ENCODE measurements at regions not wholly inside any gene's neighbourhood (a gene's known extent, or its start where the extent isn't known, plus 50 kb on each side); places are given as distances from the start of the nearest gene placed in this dataset.
"Not testable (repeated sequence)": the region's sequence is repeated elsewhere in the genome, so short reads cannot be mapped to it uniquely, and the experiment has no call there.

DNA sequence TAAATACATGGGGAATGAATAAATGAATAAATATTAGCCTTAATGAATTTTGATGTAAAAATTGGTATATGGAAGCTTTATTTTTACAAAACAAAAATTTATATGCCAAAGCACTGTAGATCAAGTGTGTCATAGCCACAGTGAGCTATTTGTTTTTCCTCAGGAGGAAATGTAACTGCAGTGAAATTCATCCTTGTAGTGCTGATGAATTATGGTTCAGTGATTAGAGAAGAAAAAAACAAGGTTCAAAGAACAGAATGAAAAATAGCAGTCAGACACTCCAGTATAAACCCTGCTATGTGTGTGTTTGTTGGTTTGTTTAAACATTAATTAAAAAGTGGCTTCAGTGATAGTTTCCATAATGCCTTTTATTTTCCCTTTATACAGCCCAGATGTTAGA is 228.0 kb upstream of the GPR149 start:
- peak in 1 of 3 experiments; percentile 10 for DNase-seq

DNA sequence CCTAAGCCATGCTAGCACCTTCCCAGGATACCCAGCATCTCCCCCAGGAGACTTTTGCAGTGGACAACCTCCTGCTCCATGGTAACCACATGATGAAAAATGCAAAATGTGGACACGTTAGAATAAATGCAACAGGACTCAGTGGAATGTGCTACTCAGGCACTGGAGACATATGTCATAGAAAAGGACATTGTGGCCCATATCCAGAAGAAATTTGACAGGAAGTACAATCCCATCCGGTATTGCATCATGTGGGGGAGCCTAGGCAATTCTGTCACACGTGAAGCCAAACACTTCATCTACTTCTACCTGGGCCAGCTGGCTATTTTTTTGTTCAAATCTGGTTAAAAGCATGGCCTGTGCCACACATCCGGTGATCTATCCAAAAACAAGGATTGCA is 227.2 kb upstream of the GPR149 start:
- DNase-seq: no peak

- no peak for DNase-seq
Measured at GRCh38 chr3:154656486-154656885, 226.5 kb upstream of the GPR149 start.

GRCh38 chr3:154642145-154642544 is 212.2 kb upstream of the GPR149 start:
- DNase-seq: no peak

- no peak for DNase-seq
Measured at GRCh38 chr3:154625756-154626155, 195.8 kb upstream of the GPR149 start.

DNA sequence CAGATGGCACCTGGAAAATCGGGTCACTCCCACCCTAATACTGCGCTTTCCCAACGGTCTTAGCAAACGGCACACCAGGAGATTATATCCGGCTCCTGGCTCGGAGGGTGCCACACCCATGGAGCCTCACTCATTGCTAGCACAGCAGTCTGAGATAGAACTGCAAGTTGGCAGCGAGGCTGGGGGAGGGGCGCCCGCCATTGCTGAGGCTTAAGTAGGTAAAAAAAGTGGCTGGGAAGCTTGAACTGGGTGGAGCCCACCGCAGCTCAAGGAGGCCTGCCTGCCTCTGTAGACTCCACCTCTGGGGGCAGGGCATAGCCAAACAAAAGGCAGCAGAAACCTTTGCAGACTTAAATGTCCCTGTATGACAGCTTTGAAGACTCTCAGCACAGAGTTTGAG is 189.6 kb upstream of the GPR149 start:
- DNase-seq: not testable (repeated sequence)

GRCh38 chr3:154616298-154616697 is 186.3 kb upstream of the GPR149 start:
- no peak for DNase-seq

- peak; percentile 2 to 41 (median 4) for DNase-seq
Measured at GRCh38 chr3:154615471-154615870, 185.5 kb upstream of the GPR149 start.

GRCh38 chr3:154614601-154615000 is 184.6 kb upstream of the GPR149 start:
- no peak for DNase-seq

- DNase-seq: no peak
Measured at GRCh38 chr3:154614078-154614477, 184.1 kb upstream of the GPR149 start.

GRCh38 chr3:154602241-154602640 is 172.3 kb upstream of the GPR149 start:
- DNase-seq: no peak

GRCh38 chr3:154598166-154598565 is 168.2 kb upstream of the GPR149 start:
- DNase-seq: peak in 2 of 3 experiments; percentile 41 to 47

DNA sequence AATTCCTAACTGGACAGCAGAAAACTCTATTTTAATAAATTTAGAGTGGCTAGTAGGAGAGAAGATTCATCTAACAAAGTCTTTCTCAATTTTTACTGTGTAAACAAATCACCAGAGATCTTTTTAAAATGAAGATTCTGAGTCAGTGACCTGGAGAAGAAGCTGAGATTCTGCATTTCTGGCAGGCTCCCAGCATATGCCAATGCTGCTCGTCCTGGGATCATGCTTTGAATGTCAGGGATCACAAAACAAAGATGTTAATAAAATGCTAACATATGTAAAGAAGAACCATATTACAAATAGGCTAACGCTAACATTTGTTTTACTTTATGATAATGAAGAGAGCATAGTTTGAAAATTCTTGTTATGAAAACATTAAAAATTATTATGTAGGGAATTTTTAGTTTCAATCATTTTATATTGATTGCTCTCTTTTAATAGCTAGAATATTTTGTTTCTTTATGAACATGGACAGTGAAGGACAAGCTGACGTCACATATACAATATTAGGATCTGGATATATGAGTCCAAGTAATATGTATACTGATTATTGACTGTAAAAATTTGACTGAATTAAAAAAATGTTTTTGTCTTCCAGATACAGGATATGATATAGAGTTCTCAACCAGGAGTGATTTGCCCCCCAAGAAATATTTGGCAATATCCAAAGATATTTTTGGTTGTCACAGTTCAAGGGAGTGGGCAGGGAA is 160.8 kb upstream of the GPR149 start:
- no peak for DNase-seq

- no peak for DNase-seq
Measured at GRCh38 chr3:154588831-154589230, 158.8 kb upstream of the GPR149 start.

GRCh38 chr3:154584974-154585373 is 155.0 kb upstream of the GPR149 start:
- DNase-seq: no peak

DNA sequence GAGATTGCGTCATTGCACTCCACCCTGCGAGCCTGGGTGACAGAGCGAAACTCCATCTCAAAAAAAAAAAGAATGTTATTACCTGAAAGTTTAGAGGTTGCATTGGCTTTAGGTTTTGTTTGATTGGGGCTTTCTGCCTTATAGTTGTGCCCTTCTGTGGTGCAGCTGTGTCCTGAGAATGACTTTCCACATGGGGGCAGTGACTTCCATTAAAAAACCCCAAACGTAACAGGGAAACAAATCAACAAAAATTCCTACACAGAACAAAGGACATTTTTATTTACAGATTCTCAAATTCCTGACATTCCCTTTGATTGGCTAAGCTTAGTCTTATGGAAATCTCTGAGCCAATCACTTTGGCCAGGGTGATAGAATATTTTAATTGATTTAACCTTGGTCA is 154.1 kb upstream of the GPR149 start:
- DNase-seq: no peak

DNA sequence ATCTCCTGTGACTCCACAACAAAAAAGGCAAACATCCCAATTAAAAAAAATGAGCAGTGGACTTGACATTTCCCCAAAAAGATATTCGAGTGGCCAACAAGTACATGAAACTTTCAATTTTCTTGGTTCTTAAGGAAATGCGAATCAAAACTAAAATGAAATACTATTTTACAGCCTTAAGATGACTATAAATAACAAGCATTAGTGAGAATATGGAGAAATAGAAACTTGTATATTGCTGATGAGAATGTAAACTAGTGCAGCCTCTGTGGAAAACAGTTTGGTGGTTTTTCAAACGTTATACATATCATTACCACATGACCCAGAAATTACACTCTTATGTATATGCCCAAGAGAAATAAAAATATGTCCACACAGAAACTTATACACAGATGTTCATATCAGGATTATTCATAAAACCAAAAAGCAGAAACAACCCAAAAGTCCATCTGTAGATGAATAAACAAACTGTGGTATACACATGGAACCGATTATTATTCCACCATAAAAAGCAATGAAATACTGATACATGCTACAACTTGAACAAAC is 153.2 kb upstream of the GPR149 start:
- DNase-seq: no peak

- no peak for DNase-seq
Measured at GRCh38 chr3:154582501-154582900, 152.5 kb upstream of the GPR149 start.

GRCh38 chr3:154571553-154572226 is 141.7 kb upstream of the GPR149 start:
- DNase-seq: peak in 1 of 3 experiments; percentile 70

DNA sequence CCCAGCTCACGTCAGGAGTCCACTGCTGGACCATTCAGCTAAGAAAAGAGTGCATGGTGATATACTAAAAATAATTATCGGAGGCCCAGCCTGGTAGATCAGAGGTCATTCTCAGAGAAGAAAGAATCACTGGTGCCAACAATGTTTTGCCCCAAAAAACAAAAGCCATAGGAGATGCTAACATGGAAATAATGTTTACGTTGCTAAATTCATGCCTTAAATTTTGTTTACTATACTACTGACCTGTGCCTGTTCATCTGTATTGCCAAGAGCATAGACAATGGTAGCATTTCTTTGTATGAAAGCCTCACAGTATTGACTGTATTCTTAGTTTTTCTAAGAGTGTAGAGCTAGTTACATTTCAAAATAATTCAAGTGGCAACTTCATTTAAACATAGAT is 138.1 kb upstream of the GPR149 start:
- DNase-seq: no peak

GRCh38 chr3:154559623-154560022 is 129.6 kb upstream of the GPR149 start:
- no peak for DNase-seq

- peak in 1 of 3 experiments; percentile 20 for DNase-seq
Measured at GRCh38 chr3:154552338-154552737, 122.3 kb upstream of the GPR149 start.

DNA sequence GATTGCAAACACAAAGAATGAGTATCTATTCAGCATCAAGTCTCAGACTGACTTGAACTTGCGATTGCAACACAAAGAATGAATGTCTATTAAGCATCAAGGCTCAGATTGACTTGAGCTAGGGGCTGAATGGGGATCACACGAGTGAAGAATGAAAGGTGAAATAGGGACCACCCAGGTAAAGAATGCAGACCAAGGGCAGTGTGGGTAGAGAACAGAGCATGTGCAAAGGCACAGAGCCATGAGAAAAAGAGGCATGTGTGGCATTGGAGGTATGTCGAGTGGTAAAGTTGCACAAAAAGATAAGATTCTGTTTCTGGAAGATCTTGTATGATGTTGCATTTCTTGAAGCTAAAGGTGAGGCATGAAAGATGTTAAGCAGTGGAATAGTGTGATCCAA is 119.4 kb upstream of the GPR149 start:
- DNase-seq: no peak

DNA sequence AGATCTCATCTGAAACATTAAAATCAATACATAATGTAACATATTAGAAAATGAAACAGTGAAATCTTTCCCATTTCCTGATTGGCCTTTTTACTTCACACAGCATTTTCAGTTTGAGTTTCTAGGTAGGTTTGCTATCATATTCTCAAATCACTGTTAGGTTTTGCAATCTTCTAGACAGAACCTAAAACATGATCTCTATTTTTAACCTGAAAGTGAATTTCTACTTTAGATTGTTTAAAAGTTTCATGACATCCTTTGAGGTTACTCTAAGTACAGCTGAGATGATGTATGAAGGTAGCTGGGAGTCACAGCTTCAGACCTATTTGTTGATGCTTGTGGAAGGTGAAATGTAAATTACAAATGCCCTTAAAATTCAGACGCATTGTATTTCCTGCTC is 118.4 kb upstream of the GPR149 start:
- no peak for DNase-seq

Data from NCI-H1417 (cell line).